MV-4-11 (cell line): ENCODE measurements at regions not wholly inside any gene's neighbourhood (a gene's known extent, or its start where the extent isn't known, plus 50 kb on each side); places are given as distances from the start of the nearest gene placed in this dataset.

Experiments
- DNase-seq: peaks from one replicate; lab custom pipeline; 2025; lab: John Stamatoyannopoulos, UW

GRCh38 chr21:25381936-25382452, 225.3 kb downstream of the MRPL39 start:
- no peak for DNase-seq

GRCh38 chr21:25375675-25376074, 231.6 kb downstream of the MRPL39 start:
- DNase-seq: no peak

GRCh38 chr21:25373126-25374082, 233.9 kb downstream of the MRPL39 start:
- no peak for DNase-seq

- no peak for DNase-seq
These were observed 235.3 kb downstream of the MRPL39 start for GRCh38 chr21:25371841-25372425.

GRCh38 chr21:25370311-25370744, 237.0 kb downstream of the MRPL39 start:
- peak; percentile 78 for DNase-seq

GRCh38 chr21:25369524-25370300, 237.6 kb downstream of the MRPL39 start:
- DNase-seq: no peak

GRCh38 chr21:25368531-25368930, 238.8 kb downstream of the MRPL39 start:
- no peak for DNase-seq

GRCh38 chr21:25366116-25366515, 241.2 kb downstream of the MRPL39 start:
- no peak for DNase-seq

- DNase-seq: no peak
These were observed 244.7 kb downstream of the MRPL39 start for GRCh38 chr21:25362375-25363267.

- no peak for DNase-seq
These were observed 245.5 kb downstream of the MRPL39 start for GRCh38 chr21:25361765-25362164.

GRCh38 chr21:25361097-25361496, 246.2 kb downstream of the MRPL39 start:
- no peak for DNase-seq

GRCh38 chr21:25360593-25360992, 246.7 kb downstream of the MRPL39 start:
- DNase-seq: peak; percentile 1

- DNase-seq: no peak
These were observed 247.6 kb downstream of the MRPL39 start for GRCh38 chr21:25359724-25360123.

GRCh38 chr21:25350056-25350455, 257.2 kb downstream of the MRPL39 start:
- peak; percentile 39 for DNase-seq

GRCh38 chr21:25343774-25344545, 263.3 kb downstream of the MRPL39 start:
- DNase-seq: no peak

GRCh38 chr21:25342816-25343215, 264.5 kb downstream of the MRPL39 start:
- DNase-seq: no peak

GRCh38 chr21:25341981-25342380, 265.3 kb downstream of the MRPL39 start:
- DNase-seq: no peak

GRCh38 chr21:25338415-25338814, 268.9 kb downstream of the MRPL39 start:
- DNase-seq: no peak

GRCh38 chr21:25334046-25334730, 273.1 kb downstream of the MRPL39 start:
- no peak for DNase-seq

- DNase-seq: no peak
These were observed 276.0 kb downstream of the MRPL39 start for GRCh38 chr21:25331286-25331685.
